PC-3 (cell line): ENCODE measurements at regions not wholly inside any gene's neighbourhood (a gene's known extent, or its start where the extent isn't known, plus 50 kb on each side); places are given as distances from the start of the nearest gene placed in this dataset.
A peak's percentile ranks its signal among the peaks of the same experiment; 100 is the strongest.
"Not testable (repeated sequence)": the region's sequence is repeated elsewhere in the genome, so short reads cannot be mapped to it uniquely, and the experiment has no call there.

Experiments used
- ATAC-seq: fragments of 200-7000 bp; cut with Tn5 transposase; 2 replicates; pipeline ENCODE4 v1.9.1; 2020; ENCODE audit warnings: mild to moderate bottlenecking, moderate library complexity
- BruUV-seq: library from RNA; stranded (reverse); fragments of 400-500 nt; replicated peaks from 2 replicates; lab custom pipeline; 2021; lab: Mats Ljungman, UMichigan
- CTCF ChIA-PET: fragments of 300-600 bp; sonication (Branson Sonifier 250); formaldehyde crosslinking; loops from one replicate; lab custom pipeline; 2022; ENCODE audit warnings: antibody characterized with exemption; lab: Charles Lee
- POLR2A ChIA-PET: fragments of 300-600 bp; sonication (Branson Sonifier 250); formaldehyde crosslinking; loops from one replicate; lab custom pipeline; 2022; ENCODE audit warnings: antibody characterized with exemption; ENCODE audit not compliant: unreplicated experiment; lab: Charles Lee
- DNase-seq: peaks from one replicate; pipeline ENCODE4 v3.0.0-alpha.2; 2015
- H2AFZ ChIP-seq: fragments of 300-600 bp; sonication (generic); 2 replicates; pipeline ENCODE4 v1.6.0; 2016; ENCODE audit warnings: antibody characterized with exemption, low read length
- H3F3A ChIP-seq: fragments of 300-600 bp; sonication (generic); one replicate; pipeline ENCODE4 v1.6.0; 2017; ENCODE audit warnings: antibody characterized with exemption, low read length, control low read depth, mild to moderate bottlenecking; ENCODE audit not compliant: unreplicated experiment
- H3K27ac ChIP-seq: fragments of 300-600 bp; sonication (generic); 2 replicates; pipeline ENCODE4 v1.5.1; 2016; ENCODE audit warnings: mild to moderate bottlenecking, low read length
- H3K27me3 ChIP-seq: fragments of 300-600 bp; sonication (generic); 2 replicates; pipeline ENCODE4 v1.6.1; 2016; ENCODE audit warnings: low read length, mixed read lengths
- H3K36me3 ChIP-seq: fragments of 300-600 bp; sonication (generic); 2 replicates; pipeline ENCODE4 v1.6.1; 2016; ENCODE audit warnings: low read depth, mixed run types, low read length, mixed read lengths
- H3K4me1 ChIP-seq: fragments of 300-600 bp; sonication (generic); 2 replicates; pipeline ENCODE4 v1.5.1; 2016; ENCODE audit warnings: low read length; ENCODE audit not compliant: insufficient read depth
- H3K4me2 ChIP-seq: fragments of 300-600 bp; sonication (generic); 2 replicates; pipeline ENCODE4 v1.6.0; 2016; ENCODE audit warnings: low read length
- H3K4me3 ChIP-seq: fragments of 300-600 bp; sonication (generic); 2 replicates; pipeline ENCODE4 v1.5.1; 2016; ENCODE audit warnings: mild to moderate bottlenecking, low read length, mixed read lengths
- H3K79me2 ChIP-seq: fragments of 300-600 bp; sonication (generic); 2 replicates; pipeline ENCODE4 v1.6.1; 2017; ENCODE audit warnings: low read length, mixed read lengths
- H3K9ac ChIP-seq: fragments of 300-600 bp; sonication (generic); 2 replicates; pipeline ENCODE4 v1.6.0; 2016; ENCODE audit warnings: mild to moderate bottlenecking, low read length
- H3K9me2 ChIP-seq: fragments of 300-600 bp; sonication (generic); replicated peaks from 2 replicates; pipeline ENCODE4 v1.6.1; 2016; ENCODE audit warnings: mixed run types, low read length, mixed read lengths
- H3K9me3 ChIP-seq: fragments of 300-600 bp; sonication (generic); 2 replicates; pipeline ENCODE4 v1.6.1; 2016; ENCODE audit warnings: low read length, mixed read lengths
- H4K20me1 ChIP-seq: fragments of 300-600 bp; sonication (generic); 2 replicates; pipeline ENCODE4 v1.6.1; 2016; ENCODE audit warnings: low read length, mixed read lengths
- EZH2 ChIP-seq: fragments of 300-600 bp; sonication (generic); IDR thresholded peaks from one replicate; pipeline ENCODE4 v1.6.1; 2017; ENCODE audit warnings: antibody characterized with exemption, mild to moderate bottlenecking, low read length; ENCODE audit not compliant: unreplicated experiment
- EZH2phosphoT487 ChIP-seq: fragments of 300-600 bp; sonication (generic); IDR thresholded peaks from 2 replicates; pipeline ENCODE4 v1.6.1; 2018; ENCODE audit warnings: mild to moderate bottlenecking, antibody characterized with exemption, low read length, borderline replicate concordance
- intact Hi-C: fragments of 100-400 bp; cut with micrococcal nuclease; formaldehyde crosslinking; loops from 2 replicates; pipeline ENCODE4 v1.9.0; 2023
- TF ChIP-seq, protein P1 (sequence below): fragments of 300-600 bp; sonication (generic); conservative IDR thresholded peaks from 2 replicates; pipeline ENCODE4 v1.5.1; 2017; ENCODE audit warnings: antibody characterized with exemption, low read depth, mild to moderate bottlenecking, low read length

DNA sequence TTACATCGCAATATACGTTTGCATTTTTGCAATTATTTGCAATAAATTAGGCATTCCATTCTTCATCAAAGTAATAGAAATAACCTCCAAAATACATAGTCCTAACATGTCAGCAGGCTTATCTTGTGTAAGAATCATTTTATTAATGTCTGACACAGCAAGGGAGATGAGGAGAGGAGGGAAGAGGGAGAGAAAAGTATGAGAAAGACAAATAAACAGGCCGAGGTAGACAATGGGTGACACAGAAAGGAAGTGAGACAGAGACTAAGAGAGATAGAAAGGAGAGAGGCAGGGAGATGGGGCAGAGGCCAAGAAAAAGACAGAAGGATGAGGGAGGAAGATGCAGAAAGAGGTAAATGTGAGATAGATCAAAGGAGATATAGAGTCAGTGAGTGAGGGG lies 50.3 kb upstream of the CYP2B6 start:
- H3K9ac ChIP-seq, H3K79me2 ChIP-seq, H2AFZ ChIP-seq, H3F3A ChIP-seq, H3K36me3 ChIP-seq, H3K27me3 ChIP-seq, H3K9me3 ChIP-seq, H4K20me1 ChIP-seq, CTCF ChIA-PET, BruUV-seq, H3K9me2 ChIP-seq, H3K4me3 ChIP-seq, intact Hi-C loops, POLR2A ChIA-PET: not testable (repeated sequence)
- DNase-seq (peak; percentile 71), ATAC-seq (peak; percentile 89)
- H3K27ac ChIP-seq = peak overlapping the region; percentile 81
- H3K4me2 ChIP-seq = 0 out of 2 replicates have a peak overlapping the region, but pooled peaks have one; percentile 44
- peaks cover 36% of the 10 kb centered on the region for H3K4me1 ChIP-seq

GRCh38 chr19:40938007-40938406 lies 53.1 kb upstream of the CYP2B6 start:
- H3K4me2 ChIP-seq, H3K4me3 ChIP-seq, H3K9ac ChIP-seq, H3K9me3 ChIP-seq, intact Hi-C loops, H4K20me1 ChIP-seq, H3F3A ChIP-seq, H2AFZ ChIP-seq, H3K27ac ChIP-seq, H3K79me2 ChIP-seq, BruUV-seq, H3K36me3 ChIP-seq, CTCF ChIA-PET, DNase-seq, H3K27me3 ChIP-seq, ATAC-seq, POLR2A ChIA-PET, H3K9me2 ChIP-seq: not testable (repeated sequence)
- H3K4me1 ChIP-seq = peaks cover 35% of the 10 kb centered on the region

DNA sequence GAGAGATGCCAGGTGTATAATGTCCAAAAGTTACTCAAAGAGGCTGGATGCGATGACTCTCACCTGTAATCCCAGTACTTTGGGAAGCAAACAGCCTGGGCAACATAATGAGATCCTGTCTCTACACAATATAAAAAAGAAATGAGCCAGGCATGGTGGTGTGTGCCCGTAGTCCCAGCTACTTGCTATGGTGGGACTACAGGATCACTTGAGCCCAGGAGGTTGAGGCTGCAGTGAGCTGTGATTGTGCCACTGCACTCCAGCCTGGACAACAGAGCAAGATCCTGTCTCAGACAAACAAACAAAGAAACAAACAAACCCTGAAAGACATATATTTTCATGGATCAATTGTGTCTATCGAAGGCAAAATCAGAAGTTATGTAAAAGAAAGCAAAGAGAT lies 54.3 kb upstream of the CYP2B6 start:
- TF ChIP-seq, protein P1, sequence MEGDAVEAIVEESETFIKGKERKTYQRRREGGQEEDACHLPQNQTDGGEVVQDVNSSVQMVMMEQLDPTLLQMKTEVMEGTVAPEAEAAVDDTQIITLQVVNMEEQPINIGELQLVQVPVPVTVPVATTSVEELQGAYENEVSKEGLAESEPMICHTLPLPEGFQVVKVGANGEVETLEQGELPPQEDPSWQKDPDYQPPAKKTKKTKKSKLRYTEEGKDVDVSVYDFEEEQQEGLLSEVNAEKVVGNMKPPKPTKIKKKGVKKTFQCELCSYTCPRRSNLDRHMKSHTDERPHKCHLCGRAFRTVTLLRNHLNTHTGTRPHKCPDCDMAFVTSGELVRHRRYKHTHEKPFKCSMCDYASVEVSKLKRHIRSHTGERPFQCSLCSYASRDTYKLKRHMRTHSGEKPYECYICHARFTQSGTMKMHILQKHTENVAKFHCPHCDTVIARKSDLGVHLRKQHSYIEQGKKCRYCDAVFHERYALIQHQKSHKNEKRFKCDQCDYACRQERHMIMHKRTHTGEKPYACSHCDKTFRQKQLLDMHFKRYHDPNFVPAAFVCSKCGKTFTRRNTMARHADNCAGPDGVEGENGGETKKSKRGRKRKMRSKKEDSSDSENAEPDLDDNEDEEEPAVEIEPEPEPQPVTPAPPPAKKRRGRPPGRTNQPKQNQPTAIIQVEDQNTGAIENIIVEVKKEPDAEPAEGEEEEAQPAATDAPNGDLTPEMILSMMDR = no peak
- no peak for TF ChIP-seq EZH2phosphoT487
- no peak for TF ChIP-seq EZH2
- no peaks in the 10 kb centered on the region for H3F3A ChIP-seq
- BruUV-seq = no TSS peak
- H3K27me3 ChIP-seq = no peaks in the 10 kb centered on the region
- intact Hi-C loops = no loop called here
- CTCF ChIA-PET = no interaction called here
- no peak overlapping the region for H3K9ac ChIP-seq
- no peaks in the 10 kb centered on the region for H3K36me3 ChIP-seq
- no peaks in the 10 kb centered on the region for H3K9me2 ChIP-seq
- ATAC-seq (no peak), DNase-seq (no peak)
- no peak overlapping the region for H3K4me3 ChIP-seq
- no peak overlapping the region for H3K4me2 ChIP-seq
- no peaks in the 10 kb centered on the region for H4K20me1 ChIP-seq
- H3K27ac ChIP-seq = no peak overlapping the region
- H2AFZ ChIP-seq = no peak overlapping the region
- H3K79me2 ChIP-seq = no peaks in the 10 kb centered on the region
- H3K9me3 ChIP-seq = no peaks in the 10 kb centered on the region
- peaks cover 24% of the 10 kb centered on the region for H3K4me1 ChIP-seq
- POLR2A ChIA-PET = no interaction called here

DNA sequence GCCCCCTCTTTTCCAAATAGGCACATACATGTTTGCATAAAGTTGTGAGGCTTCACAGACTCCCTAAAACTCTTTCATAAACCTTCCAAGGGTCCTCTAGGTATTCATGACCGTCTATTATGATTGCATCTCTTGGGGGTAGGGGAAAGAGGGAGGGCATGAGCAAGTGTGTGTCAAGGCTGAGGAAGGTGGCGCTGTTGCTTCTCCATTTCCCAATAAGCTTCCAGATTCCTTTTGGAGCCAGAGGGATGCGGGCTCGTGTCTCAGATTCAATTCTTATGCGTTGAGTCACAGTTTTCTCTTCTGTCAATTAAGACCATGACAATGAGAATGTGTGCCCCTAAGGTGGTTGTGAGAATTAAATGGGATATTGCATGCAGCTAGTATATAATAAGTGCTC lies 51.0 kb upstream of the CYP2A7 start:
- ChIA-PET CTCF (no interaction called here), POLR2A (no interaction called here)
- Histone ChIP-seq H3K27ac (no peak overlapping the region), H3K4me3 (no peak overlapping the region), H4K20me1 (no peaks in the 10 kb centered on the region), H3K9me3 (no peaks in the 10 kb centered on the region), H3K9ac (no peak overlapping the region), H3K27me3 (no peaks in the 10 kb centered on the region), H3K79me2 (no peaks in the 10 kb centered on the region), H3K9me2 (no peaks in the 10 kb centered on the region), H3K4me2 (no peak overlapping the region), H2AFZ (no peak overlapping the region), H3F3A (no peaks in the 10 kb centered on the region), H3K36me3 (no peaks in the 10 kb centered on the region), H3K4me1 (no peaks in the 10 kb centered on the region; the same call in 1 of the 2 replicates)
- no peak for ATAC-seq
- DNase-seq = peak; percentile 66
- TF ChIP-seq EZH2phosphoT487 = no peak
- TF ChIP-seq, protein P1 = peak; percentile 49; the same call in 1 of the 2 replicates
- BruUV-seq = no TSS peak
- intact Hi-C loops = no loop called here
